Astrocyte (in vitro differentiated cells and primary cell): ENCODE measurements at regions not wholly inside any gene's neighbourhood (a gene's known extent, or its start where the extent isn't known, plus 50 kb on each side); places are given as distances from the start of the nearest gene placed in this dataset.

Source experiments
- DNase-seq: peaks from one replicate; pipeline ENCODE4 v3.0.0-alpha.2; 2010; ENCODE audit warnings: low read depth
- FAIRE-seq: peaks from 2 replicates; lab custom pipeline; 2011; peaks lifted over from hg19 to GRCh38; lab: Jason Lieb, UNC
- H2AFZ ChIP-seq: 2 replicates; pipeline ENCODE4 v1.6.0; 2012; ENCODE audit warnings: low read depth, low read length, inconsistent platforms
- H3K27ac ChIP-seq: 2 replicates; pipeline ENCODE4 v1.5.1; 2011; ENCODE audit warnings: low read depth, low read length, inconsistent platforms
- H3K27me3 ChIP-seq: 2 replicates; pipeline ENCODE4 v1.6.0; 2011; ENCODE audit warnings: low read length, inconsistent platforms; ENCODE audit not compliant: insufficient read depth
- H3K36me3 ChIP-seq: 2 replicates; pipeline ENCODE4 v1.5.1; 2011; ENCODE audit warnings: low read length, inconsistent platforms; ENCODE audit not compliant: insufficient read depth
- H3K4me1 ChIP-seq: 2 replicates; pipeline ENCODE4 v1.5.1; 2011; ENCODE audit warnings: low read length, inconsistent platforms; ENCODE audit not compliant: insufficient read depth
- H3K4me2 ChIP-seq: 2 replicates; pipeline ENCODE4 v1.6.0; 2012; ENCODE audit warnings: low read length, inconsistent platforms
- H3K4me3 ChIP-seq: 2 replicates; pipeline ENCODE4 v1.5.1; 2011; ENCODE audit warnings: low read depth, mild to moderate bottlenecking, low read length, inconsistent platforms; ENCODE audit not compliant: insufficient read depth
- H3K79me2 ChIP-seq: 2 replicates; pipeline ENCODE4 v1.6.0; 2012; ENCODE audit warnings: mild to moderate bottlenecking, low read length, inconsistent platforms; ENCODE audit not compliant: insufficient read depth
- H3K9ac ChIP-seq: 2 replicates; pipeline ENCODE4 v1.6.0; 2012; ENCODE audit warnings: mild to moderate bottlenecking, low read length, inconsistent platforms
- H3K9me3 ChIP-seq: 2 replicates; pipeline ENCODE4 v1.5.1; 2012; ENCODE audit warnings: low read depth, mild to moderate bottlenecking, low read length, inconsistent platforms; ENCODE audit not compliant: insufficient read depth
- H4K20me1 ChIP-seq: 2 replicates; pipeline ENCODE4 v1.6.0; 2012; ENCODE audit warnings: low read length, inconsistent platforms; ENCODE audit not compliant: insufficient read depth
- H3K27ac Mint-ChIP-seq: one replicate; pipeline ENCODE4 v1.8.0; 2021; ENCODE audit warnings: mild to moderate bottlenecking, mixed read lengths; ENCODE audit not compliant: unreplicated experiment
- H3K27me3 Mint-ChIP-seq: one replicate; pipeline ENCODE4 v1.8.0; 2021; ENCODE audit warnings: low read depth, mixed read lengths; ENCODE audit not compliant: unreplicated experiment
- H3K36me3 Mint-ChIP-seq: one replicate; pipeline ENCODE4 v1.8.0; 2021; ENCODE audit warnings: low read depth, mixed read lengths; ENCODE audit not compliant: unreplicated experiment
- H3K4me1 Mint-ChIP-seq: one replicate; pipeline ENCODE4 v1.8.0; 2021; ENCODE audit warnings: low read depth, mixed read lengths; ENCODE audit not compliant: unreplicated experiment
- H3K4me3 Mint-ChIP-seq: one replicate; pipeline ENCODE4 v1.8.0; 2021; ENCODE audit warnings: mild to moderate bottlenecking, moderate library complexity, mixed read lengths; ENCODE audit not compliant: unreplicated experiment
- H3K9me3 Mint-ChIP-seq: one replicate; pipeline ENCODE4 v1.8.0; 2021; ENCODE audit warnings: mild to moderate bottlenecking, mixed read lengths; ENCODE audit not compliant: unreplicated experiment
- CTCF ChIP-seq: IDR thresholded peaks from 2 replicates; pipeline ENCODE4 v1.5.1; 2011; ENCODE audit warnings: low read depth, mild to moderate bottlenecking, inconsistent platforms, low read length, moderate library complexity; ENCODE audit not compliant: insufficient read depth
- EZH2 ChIP-seq: IDR thresholded peaks from 2 replicates; pipeline ENCODE4 v1.6.1; 2012; ENCODE audit warnings: mild to moderate bottlenecking, low read length, inconsistent platforms; ENCODE audit not compliant: insufficient read depth

- Histone ChIP-seq H2AFZ (no peak overlapping the region), H4K20me1 (no peaks in the 10 kb centered on the region), H3K4me1 (no peaks in the 10 kb centered on the region), H3K36me3 (no peaks in the 10 kb centered on the region), H3K9me3 (no peaks in the 10 kb centered on the region), H3K4me3 (no peak overlapping the region), H3K27me3 (peaks cover 20% of the 10 kb centered on the region), H3K79me2 (no peaks in the 10 kb centered on the region), H3K4me2 (no peak overlapping the region), H3K27ac (no peak overlapping the region), H3K9ac (no peak overlapping the region)
- Mint-ChIP-seq H3K36me3 (no peaks in the 10 kb centered on the region), H3K9me3 (peaks cover 3% of the 10 kb centered on the region), H3K4me3 (no peak overlapping the region), H3K4me1 (no peaks in the 10 kb centered on the region), H3K27me3 (peaks cover 66% of the 10 kb centered on the region), H3K27ac (no peak overlapping the region)
- DNase-seq (no peak), FAIRE-seq (no peak)
- no peak for TF ChIP-seq EZH2
- TF ChIP-seq CTCF, result no peak
These were observed 470.8 kb upstream of the ZMIZ1 start for GRCh38 chr10:78597796-78598555.

- Histone ChIP-seq H3K9ac (no peak overlapping the region), H4K20me1 (no peaks in the 10 kb centered on the region), H3K4me2 (no peak overlapping the region), H3K9me3 (no peaks in the 10 kb centered on the region), H2AFZ (no peak overlapping the region), H3K36me3 (no peaks in the 10 kb centered on the region), H3K4me3 (no peak overlapping the region), H3K4me1 (no peaks in the 10 kb centered on the region), H3K27ac (no peak overlapping the region), H3K79me2 (no peaks in the 10 kb centered on the region), H3K27me3 (peaks cover 20% of the 10 kb centered on the region)
- FAIRE-seq (no peak), DNase-seq (no peak)
- H3K4me3 Mint-ChIP-seq, result no peak overlapping the region
- no peaks in the 10 kb centered on the region for H3K4me1 Mint-ChIP-seq
- H3K36me3 Mint-ChIP-seq, result no peaks in the 10 kb centered on the region
- H3K27me3 Mint-ChIP-seq, result peaks cover 76% of the 10 kb centered on the region
- TF ChIP-seq EZH2, result no peak
- peaks cover 3% of the 10 kb centered on the region for H3K9me3 Mint-ChIP-seq
- H3K27ac Mint-ChIP-seq, result no peak overlapping the region
These were observed 469.5 kb upstream of the ZMIZ1 start for GRCh38 chr10:78599122-78599853.

- H3K27ac Mint-ChIP-seq, result no peak overlapping the region
- Histone ChIP-seq H3K36me3 (no peaks in the 10 kb centered on the region), H3K9ac (no peak overlapping the region), H3K4me2 (no peak overlapping the region), H3K4me3 (no peak overlapping the region), H2AFZ (no peak overlapping the region), H3K4me1 (no peaks in the 10 kb centered on the region), H4K20me1 (no peaks in the 10 kb centered on the region), H3K27ac (no peak overlapping the region), H3K27me3 (peaks cover 18% of the 10 kb centered on the region), H3K79me2 (no peaks in the 10 kb centered on the region), H3K9me3 (no peaks in the 10 kb centered on the region)
- TF ChIP-seq CTCF, result no peak
- no peak for TF ChIP-seq EZH2
- H3K9me3 Mint-ChIP-seq, result peaks cover 3% of the 10 kb centered on the region
- H3K36me3 Mint-ChIP-seq, result no peaks in the 10 kb centered on the region
- FAIRE-seq, result no peak
- peaks cover 80% of the 10 kb centered on the region for H3K27me3 Mint-ChIP-seq
- DNase-seq, result no peak
- H3K4me1 Mint-ChIP-seq, result no peaks in the 10 kb centered on the region
- H3K4me3 Mint-ChIP-seq, result no peak overlapping the region
These were observed 468.6 kb upstream of the ZMIZ1 start for GRCh38 chr10:78600121-78600665.
